GM10266 (cell line): ENCODE measurements at regions not wholly inside any gene's neighbourhood (a gene's known extent, or its start where the extent isn't known, plus 50 kb on each side); places are given as distances from the start of the nearest gene placed in this dataset.
"Not testable (repeated sequence)": the region's sequence is repeated elsewhere in the genome, so short reads cannot be mapped to it uniquely, and the experiment has no call there.

Experiments
- DNase-seq: peaks from one replicate; pipeline ENCODE4 v3.0.0; 2012; ENCODE audit errors: extremely low spot score
- TF ChIP-seq, protein P1 (sequence below): IDR thresholded peaks from 2 replicates; pipeline ENCODE4 v1.5.1; 2012; ENCODE audit warnings: mild to moderate bottlenecking, low read depth; ENCODE audit not compliant: control insufficient read depth, insufficient read depth; ENCODE audit errors: missing control alignments

DNA sequence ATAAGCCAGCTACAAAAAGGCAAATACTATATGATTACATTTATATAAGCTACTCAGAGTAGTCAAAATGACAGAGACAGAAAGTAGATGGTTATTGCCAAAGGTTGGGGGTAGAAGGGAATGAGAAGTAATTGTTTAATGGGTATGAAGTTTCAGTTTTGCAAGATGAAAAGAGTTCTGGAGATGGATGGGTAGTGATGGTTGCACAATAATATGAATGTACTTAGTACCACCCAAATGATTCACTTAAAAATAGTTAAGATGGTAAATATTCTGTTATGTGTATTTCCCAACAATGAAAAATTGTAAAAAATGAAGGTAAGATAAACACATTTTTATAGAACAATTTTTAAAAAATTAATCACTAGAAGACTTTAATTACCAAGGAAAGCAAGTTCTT lies 448.4 kb downstream of the ADCYAP1 start:
- DNase-seq, result no peak
- TF ChIP-seq, protein P1, sequence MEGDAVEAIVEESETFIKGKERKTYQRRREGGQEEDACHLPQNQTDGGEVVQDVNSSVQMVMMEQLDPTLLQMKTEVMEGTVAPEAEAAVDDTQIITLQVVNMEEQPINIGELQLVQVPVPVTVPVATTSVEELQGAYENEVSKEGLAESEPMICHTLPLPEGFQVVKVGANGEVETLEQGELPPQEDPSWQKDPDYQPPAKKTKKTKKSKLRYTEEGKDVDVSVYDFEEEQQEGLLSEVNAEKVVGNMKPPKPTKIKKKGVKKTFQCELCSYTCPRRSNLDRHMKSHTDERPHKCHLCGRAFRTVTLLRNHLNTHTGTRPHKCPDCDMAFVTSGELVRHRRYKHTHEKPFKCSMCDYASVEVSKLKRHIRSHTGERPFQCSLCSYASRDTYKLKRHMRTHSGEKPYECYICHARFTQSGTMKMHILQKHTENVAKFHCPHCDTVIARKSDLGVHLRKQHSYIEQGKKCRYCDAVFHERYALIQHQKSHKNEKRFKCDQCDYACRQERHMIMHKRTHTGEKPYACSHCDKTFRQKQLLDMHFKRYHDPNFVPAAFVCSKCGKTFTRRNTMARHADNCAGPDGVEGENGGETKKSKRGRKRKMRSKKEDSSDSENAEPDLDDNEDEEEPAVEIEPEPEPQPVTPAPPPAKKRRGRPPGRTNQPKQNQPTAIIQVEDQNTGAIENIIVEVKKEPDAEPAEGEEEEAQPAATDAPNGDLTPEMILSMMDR, result no peak

- TF ChIP-seq, protein P1, result no peak
- no peak for DNase-seq
Observed at GRCh38 chr18:1357724-1358123, 453.1 kb downstream of the ADCYAP1 start.

- TF ChIP-seq, protein P1, result no peak
- DNase-seq, result no peak
Observed at GRCh38 chr18:1361936-1362335, 457.3 kb downstream of the ADCYAP1 start.

DNA sequence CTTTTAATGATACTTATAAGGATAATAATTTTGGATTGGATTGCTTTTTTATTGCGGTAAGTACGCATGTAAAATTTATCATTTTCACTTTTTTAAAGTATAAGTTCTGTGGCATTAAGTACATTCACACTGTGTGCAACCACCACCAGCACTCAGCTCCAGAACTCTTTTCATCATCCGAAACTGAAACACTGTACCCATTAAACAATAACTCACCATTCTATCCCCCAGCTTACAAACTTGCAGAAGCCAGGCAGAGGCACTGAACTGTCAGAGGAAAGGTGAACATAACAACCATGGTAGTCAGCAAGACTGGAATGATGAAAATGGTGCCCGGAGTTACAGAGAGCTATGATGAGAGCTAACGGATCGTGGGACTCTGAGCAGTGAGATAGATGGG lies 465.9 kb downstream of the ADCYAP1 start:
- TF ChIP-seq, protein P1, result no peak
- DNase-seq, result no peak

GRCh38 chr18:1371724-1372123 lies 467.1 kb downstream of the ADCYAP1 start:
- TF ChIP-seq, protein P1, result no peak
- no peak for DNase-seq

DNA sequence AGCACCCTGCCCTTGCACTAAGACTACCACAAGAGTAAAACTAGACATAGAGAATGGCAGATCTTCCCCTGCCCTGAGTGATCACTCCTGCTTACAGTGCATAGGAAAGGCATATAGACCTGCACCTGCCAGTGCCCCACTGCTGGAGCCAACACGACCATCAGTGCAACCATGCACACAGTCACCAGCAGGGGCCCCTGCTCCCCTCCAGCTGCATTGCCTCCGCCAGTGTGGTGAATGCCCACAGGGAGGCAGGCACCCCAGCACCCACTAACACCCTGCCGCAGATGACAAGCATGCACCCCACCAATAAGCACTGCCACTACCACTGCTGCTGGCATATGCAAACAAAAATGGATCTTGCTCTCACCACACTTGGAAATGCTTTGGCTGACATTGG lies 478.8 kb downstream of the ADCYAP1 start:
- TF ChIP-seq, protein P1, result no peak
- DNase-seq, result no peak

DNA sequence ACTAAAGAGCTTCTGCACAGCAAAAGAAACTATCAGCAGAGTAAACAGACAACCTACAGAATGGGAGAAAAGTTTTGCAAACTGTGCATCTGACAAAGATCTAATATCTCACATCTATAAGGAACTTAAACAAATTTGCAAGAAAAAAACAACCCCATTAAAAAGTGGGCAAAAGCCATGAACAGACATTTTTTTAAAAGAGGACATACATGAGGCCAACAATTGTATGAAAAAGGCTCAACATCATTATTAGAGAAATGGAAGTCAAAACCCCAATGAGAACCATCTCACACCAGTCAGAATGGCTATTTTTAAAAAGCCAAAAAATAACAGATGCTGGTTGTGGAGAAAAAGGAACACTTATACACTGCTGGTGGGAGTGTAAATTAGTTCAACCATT lies 483.8 kb downstream of the ADCYAP1 start:
- not testable (repeated sequence) for DNase-seq

GRCh38 chr18:1392046-1392445 lies 487.4 kb downstream of the ADCYAP1 start:
- DNase-seq, result no peak
- TF ChIP-seq, protein P1, result no peak
